GM18499 (cell line): ENCODE measurements at regions not wholly inside any gene's neighbourhood (a gene's known extent, or its start where the extent isn't known, plus 50 kb on each side); places are given as distances from the start of the nearest gene placed in this dataset.
"Not testable (repeated sequence)": the region's sequence is repeated elsewhere in the genome, so short reads cannot be mapped to it uniquely, and the experiment has no call there.

ENCODE experiments used
- ATAC-seq: cut with Tn5 transposase; IDR thresholded peaks from one replicate; pipeline ENCODE4 v1.9.1; 2021; ENCODE audit warnings: moderate number of reproducible peaks; ENCODE audit not compliant: insufficient read depth, unreplicated experiment

GRCh38 chr10:43855667-43856210, 207.1 kb upstream of the ZNF32 start:
- no peak for ATAC-seq

- no peak for ATAC-seq
Observed at GRCh38 chr10:43854007-43854406, 205.3 kb upstream of the ZNF32 start.

GRCh38 chr10:43853369-43853768, 204.7 kb upstream of the ZNF32 start:
- no peak for ATAC-seq

GRCh38 chr10:43852644-43853214, 204.0 kb upstream of the ZNF32 start:
- ATAC-seq = no peak

GRCh38 chr10:43852149-43852548, 203.5 kb upstream of the ZNF32 start:
- ATAC-seq = no peak

GRCh38 chr10:43851030-43851429, 202.3 kb upstream of the ZNF32 start:
- ATAC-seq = no peak

- ATAC-seq = no peak
Observed at GRCh38 chr10:43849551-43849950, 200.9 kb upstream of the ZNF32 start.

- ATAC-seq = no peak
Observed at GRCh38 chr10:43846968-43847367, 198.3 kb upstream of the ZNF32 start.

- ATAC-seq = no peak
Observed at GRCh38 chr10:43846187-43846680, 197.6 kb upstream of the ZNF32 start.

GRCh38 chr10:43845121-43845520, 196.4 kb upstream of the ZNF32 start:
- no peak for ATAC-seq

- no peak for ATAC-seq
Observed at GRCh38 chr10:43844221-43844620, 195.5 kb upstream of the ZNF32 start.

- ATAC-seq = no peak
Observed at GRCh38 chr10:43843321-43844101, 194.8 kb upstream of the ZNF32 start.

GRCh38 chr10:43842496-43842895, 193.8 kb upstream of the ZNF32 start:
- ATAC-seq = no peak

GRCh38 chr10:43842072-43842471, 193.4 kb upstream of the ZNF32 start:
- no peak for ATAC-seq

GRCh38 chr10:43839973-43840372, 191.3 kb upstream of the ZNF32 start:
- no peak for ATAC-seq

- not testable (repeated sequence) for ATAC-seq
Observed at GRCh38 chr10:43834751-43835150, 186.1 kb upstream of the ZNF32 start.

GRCh38 chr10:43827853-43828252, 179.2 kb upstream of the ZNF32 start:
- ATAC-seq = no peak

- ATAC-seq = no peak
Observed at GRCh38 chr10:43825984-43826383, 177.3 kb upstream of the ZNF32 start.

- ATAC-seq = no peak
Observed at GRCh38 chr10:43825421-43825820, 176.7 kb upstream of the ZNF32 start.

GRCh38 chr10:43824934-43825333, 176.3 kb upstream of the ZNF32 start:
- no peak for ATAC-seq
